LNCaP clone FGC (cell line): ENCODE measurements at regions not wholly inside any gene's neighbourhood (a gene's known extent, or its start where the extent isn't known, plus 50 kb on each side); places are given as distances from the start of the nearest gene placed in this dataset.

ENCODE experiments used
- DNase-seq: peaks from one replicate; pipeline ENCODE4 v3.0.0-alpha.2; 2011; ENCODE audit warnings: low read depth
- H3K4me3 ChIP-seq: 2 replicates; pipeline ENCODE4 v1.5.1; 2011; ENCODE audit warnings: mild to moderate bottlenecking, low read depth, low read length, control low read depth
- CTCF ChIP-seq: IDR thresholded peaks from 2 replicates; pipeline ENCODE4 v1.5.1; 2012; ENCODE audit warnings: mild to moderate bottlenecking; ENCODE audit not compliant: control insufficient read depth, insufficient read depth; ENCODE audit errors: extremely low read depth

GRCh38 chr10:4075443-4075842 is 290.4 kb upstream of the KLF6 start:
- DNase-seq, result no peak
- TF ChIP-seq CTCF, result no peak
- H3K4me3 ChIP-seq, result no peak overlapping the region

GRCh38 chr10:4074545-4075407 is 289.8 kb upstream of the KLF6 start:
- no peak overlapping the region for H3K4me3 ChIP-seq
- DNase-seq, result no peak
- no peak for TF ChIP-seq CTCF

GRCh38 chr10:4073912-4074311 is 288.9 kb upstream of the KLF6 start:
- TF ChIP-seq CTCF, result no peak
- DNase-seq, result no peak
- H3K4me3 ChIP-seq, result no peak overlapping the region

- TF ChIP-seq CTCF, result no peak
- DNase-seq, result no peak
- no peak overlapping the region for H3K4me3 ChIP-seq
These were observed 286.1 kb upstream of the KLF6 start for GRCh38 chr10:4070921-4071660.

- no peak for TF ChIP-seq CTCF
- DNase-seq, result no peak
- no peak overlapping the region for H3K4me3 ChIP-seq
These were observed 285.2 kb upstream of the KLF6 start for GRCh38 chr10:4070184-4070583.

GRCh38 chr10:4069491-4069890 is 284.5 kb upstream of the KLF6 start:
- TF ChIP-seq CTCF, result no peak
- no peak overlapping the region for H3K4me3 ChIP-seq
- DNase-seq, result no peak
